Transverse colon (tissue), 4 donors: ENCODE measurements at regions not wholly inside any gene's neighbourhood (a gene's known extent, or its start where the extent isn't known, plus 50 kb on each side); places are given as distances from the start of the nearest gene placed in this dataset.

Source experiments
- DNase-seq: peaks from one replicate; pipeline ENCODE4 v3.0.0-alpha.2; 2019
- H3K27ac ChIP-seq, 4 donors: fragments of 200-600 bp; sonication (generic); 2 replicates each; pipeline ENCODE4 v1.5.1; 2016 to 2018; ENCODE audit warnings: inconsistent platforms in 4 of 4
- H3K27me3 ChIP-seq: fragments of 200-600 bp; sonication (generic); 2 replicates; pipeline ENCODE4 v1.5.1; 2017; ENCODE audit warnings: inconsistent platforms
- H3K36me3 ChIP-seq, 4 donors: fragments of 200-600 bp; sonication (generic); 2 replicates each; pipeline ENCODE4 v1.5.1; 2017 to 2019; ENCODE audit warnings: inconsistent platforms in 4 of 4
- H3K4me1 ChIP-seq, 4 donors: fragments of 200-600 bp; sonication (generic); 2 replicates each; pipeline ENCODE4 v1.5.1; 2017 to 2020; ENCODE audit warnings: inconsistent platforms in 4 of 4
- H3K4me3 ChIP-seq, 4 donors: fragments of 200-600 bp; sonication (generic); 1 replicate in 1 of 4; 2 replicates in 3 of 4; pipeline versions ENCODE4 v1.5.1 to v1.6.1; 2017 to 2019; ENCODE audit warnings: inconsistent platforms in 4 of 4
- H3K9me3 ChIP-seq, 2 donors: fragments of 200-600 bp; sonication (generic); 2 replicates each; pipeline ENCODE4 v1.5.1; 2017 to 2019; ENCODE audit warnings: inconsistent platforms in 2 of 2
- EP300 ChIP-seq: sonication (generic); formaldehyde crosslinking; IDR thresholded peaks from one replicate; pipeline ENCODE4 v1.6.1; 2017; ENCODE audit warnings: antibody characterized with exemption, low read depth
- POLR2A ChIP-seq: fragments of 450-650 bp; IDR thresholded peaks from one replicate; pipeline ENCODE4 v1.6.1; 2016; ENCODE audit warnings: antibody characterized with exemption, mild to moderate bottlenecking, moderate library complexity
- POLR2AphosphoS5 ChIP-seq, 3 donors: sonication (generic); formaldehyde crosslinking; IDR thresholded peaks; one replicate each; pipeline ENCODE4 v1.6.1; 2016; ENCODE audit warnings: antibody characterized with exemption in 3 of 3
- WGBS, 2 donors: methylation state at CpG; one replicate each; pipeline ENCODE4 v1.1.5; 2018; ENCODE audit warnings: low coverage in 1 of 2; 5-methylcytosine and 5-hydroxymethylcytosine counted together
- in situ Hi-C, 4 donors: fragments of 200-750 bp; cut with MboI; loops; one replicate each; pipeline versions ENCODE4 v1.15.0 to v1.15.1; 2017; ENCODE audit warnings: low sequenced_read_pairs in 3 of 4, low pct_ligation_motif_present in 1 of 4, low pct_unique_long_range_greater_than_20kb in 1 of 4
- intact Hi-C: fragments of 100-400 bp; cut with DNase I; formaldehyde crosslinking; loops from one replicate; pipeline ENCODE4 v1.15.1; 2023; ENCODE audit warnings: low total_unique reads
- TF ChIP-seq, protein P1 (sequence below), 5 experiments: fragments of 200-600 bp in 3 of 5; fragments of 450-650 bp in 2 of 5; sonication (generic) in 3 of 5; IDR thresholded peaks; 1 replicate in 2 of 5; 2 replicates in 3 of 5; pipeline ENCODE4 v1.5.1; 2016 to 2017; ENCODE audit warnings: antibody characterized with exemption in 5 of 5, inconsistent platforms in 3 of 5, mild to moderate bottlenecking in 2 of 5, moderate library complexity in 1 of 5

DNA sequence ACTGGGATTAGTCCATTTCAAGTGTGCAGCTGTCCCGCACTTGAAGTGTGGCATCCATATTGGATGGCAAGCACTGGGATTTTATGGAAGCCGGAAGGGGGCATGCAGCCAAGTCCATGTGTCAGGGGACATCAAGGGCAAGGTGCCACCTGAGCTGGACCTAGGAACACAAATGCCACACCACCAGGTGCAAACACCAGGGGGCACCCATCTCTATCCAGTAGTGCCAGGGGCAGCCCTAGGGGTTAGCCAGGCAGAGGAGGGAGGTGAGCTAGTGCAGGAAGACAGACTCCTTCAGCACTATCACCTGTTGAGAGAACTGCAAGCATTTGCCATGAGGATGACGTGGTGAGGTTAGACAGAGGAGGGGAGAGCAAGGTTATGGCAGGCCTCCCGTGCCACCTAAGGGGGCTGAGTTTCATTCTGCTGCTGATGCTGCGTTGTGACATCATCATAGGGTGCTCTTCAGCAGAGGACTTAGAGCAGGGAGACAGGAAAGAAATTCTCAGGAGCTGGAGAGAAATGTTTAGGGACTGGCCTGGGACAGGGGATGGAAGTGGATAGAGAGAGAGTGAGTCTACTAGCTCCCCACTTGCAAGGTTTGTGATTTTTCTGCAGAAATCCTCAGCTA lies 192.6 kb upstream of the SLC24A3 start:
- TF ChIP-seq POLR2AphosphoS5 (IDR thresholded peaks at IDR 0.05) (no peak), EP300 (no peak), POLR2A (no peak)
- TF ChIP-seq, protein P1, sequence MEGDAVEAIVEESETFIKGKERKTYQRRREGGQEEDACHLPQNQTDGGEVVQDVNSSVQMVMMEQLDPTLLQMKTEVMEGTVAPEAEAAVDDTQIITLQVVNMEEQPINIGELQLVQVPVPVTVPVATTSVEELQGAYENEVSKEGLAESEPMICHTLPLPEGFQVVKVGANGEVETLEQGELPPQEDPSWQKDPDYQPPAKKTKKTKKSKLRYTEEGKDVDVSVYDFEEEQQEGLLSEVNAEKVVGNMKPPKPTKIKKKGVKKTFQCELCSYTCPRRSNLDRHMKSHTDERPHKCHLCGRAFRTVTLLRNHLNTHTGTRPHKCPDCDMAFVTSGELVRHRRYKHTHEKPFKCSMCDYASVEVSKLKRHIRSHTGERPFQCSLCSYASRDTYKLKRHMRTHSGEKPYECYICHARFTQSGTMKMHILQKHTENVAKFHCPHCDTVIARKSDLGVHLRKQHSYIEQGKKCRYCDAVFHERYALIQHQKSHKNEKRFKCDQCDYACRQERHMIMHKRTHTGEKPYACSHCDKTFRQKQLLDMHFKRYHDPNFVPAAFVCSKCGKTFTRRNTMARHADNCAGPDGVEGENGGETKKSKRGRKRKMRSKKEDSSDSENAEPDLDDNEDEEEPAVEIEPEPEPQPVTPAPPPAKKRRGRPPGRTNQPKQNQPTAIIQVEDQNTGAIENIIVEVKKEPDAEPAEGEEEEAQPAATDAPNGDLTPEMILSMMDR (IDR thresholded peaks at IDR 0.05), result no peak
- no peak for DNase-seq
- Histone ChIP-seq H3K27ac (no peak overlapping the region), H3K4me1 (no peaks in the 10 kb centered on the region), H3K9me3 (no peaks in the 10 kb centered on the region), H3K27me3 (no peaks in the 10 kb centered on the region), H3K4me3 (no peak overlapping the region), H3K36me3 (no peaks in the 10 kb centered on the region)
- intact Hi-C loops, result no loop called here
- 96 to 100% methylated on average over 1 to 5 of the region's 5 CpGs for WGBS, 2 donors
- in situ Hi-C loops, result no loop called here

DNA sequence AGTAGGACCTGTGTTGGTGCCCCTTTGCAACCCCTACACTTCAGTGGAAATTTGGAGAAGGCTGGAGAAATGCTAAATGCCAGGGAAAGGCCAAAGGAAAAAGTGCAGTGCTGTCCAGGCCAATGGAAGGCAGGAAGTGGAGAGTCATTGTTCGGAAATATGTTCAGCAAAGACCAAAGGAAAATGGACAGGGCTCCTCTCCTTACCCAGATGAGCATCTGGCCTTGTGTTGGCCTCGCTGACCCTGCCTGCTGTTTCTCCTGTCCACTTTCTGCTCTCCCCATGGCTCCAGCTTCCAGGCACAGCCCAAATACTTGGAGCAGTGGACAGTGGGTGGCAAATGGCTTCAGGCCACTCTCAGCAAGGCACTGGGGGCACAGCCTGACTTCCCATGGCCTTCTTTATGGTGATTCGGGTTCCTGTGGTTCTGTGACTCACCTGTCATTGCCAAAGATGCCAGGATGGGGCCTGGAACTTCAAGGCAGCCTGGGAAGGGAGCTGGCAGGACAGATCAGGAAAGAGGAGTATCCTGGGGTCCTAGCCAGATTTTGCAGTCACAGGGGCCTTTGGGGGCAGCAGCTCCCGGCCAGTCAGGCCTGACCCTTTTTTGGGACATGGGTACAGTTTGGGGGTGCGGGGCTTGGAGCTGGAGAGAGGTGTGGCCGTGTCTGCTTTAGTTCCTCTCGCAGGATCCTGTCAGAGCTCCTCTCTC lies 190.9 kb upstream of the SLC24A3 start:
- Histone ChIP-seq H3K27me3 (no peaks in the 10 kb centered on the region), H3K9me3 (no peaks in the 10 kb centered on the region), H3K36me3 (no peaks in the 10 kb centered on the region), H3K4me3 (no peak overlapping the region), H3K27ac (no peak overlapping the region), H3K4me1 (peaks cover 0 to 8% (median 0%) of the 10 kb centered on the region in 4 donors)
- TF ChIP-seq POLR2AphosphoS5 (IDR thresholded peaks at IDR 0.05) (no peak), POLR2A (no peak), EP300 (no peak)
- TF ChIP-seq, protein P1 (IDR thresholded peaks at IDR 0.05), result no peak
- intact Hi-C loops, result no loop called here
- in situ Hi-C loops, result no loop called here
- no peak for DNase-seq
- 66 to 90% methylated on average over 2 to 7 of the region's 7 CpGs for WGBS, 2 donors

DNA sequence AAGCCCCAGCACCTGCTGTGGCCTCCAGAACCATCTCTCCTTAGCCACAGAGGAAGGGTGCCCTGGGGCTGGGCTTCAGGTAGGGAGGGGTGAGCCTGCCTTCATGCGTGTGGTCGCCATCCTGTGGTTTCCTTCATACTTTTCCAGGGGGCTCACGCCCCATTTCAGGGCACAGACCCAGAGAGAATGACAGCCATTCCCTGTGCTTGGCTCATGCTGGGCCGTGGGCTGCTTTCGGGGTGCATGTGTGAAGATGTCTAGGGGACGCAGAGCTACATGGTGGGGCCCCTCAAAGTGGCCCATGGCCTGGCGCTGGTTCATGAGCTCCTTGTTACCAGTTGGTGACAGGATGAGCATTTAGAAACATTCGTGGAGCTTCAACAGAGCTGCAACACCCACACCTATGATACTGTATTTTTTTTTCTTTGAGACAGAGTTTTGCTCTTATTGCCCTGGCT lies 190.3 kb upstream of the SLC24A3 start:
- H3K4me3 ChIP-seq, result no peak overlapping the region
- no peaks in the 10 kb centered on the region for H3K27me3 ChIP-seq
- H3K4me1 ChIP-seq, result peaks cover 0 to 9% (median 0%) of the 10 kb centered on the region in 4 donors
- no peak for DNase-seq
- in situ Hi-C loops, result no loop called here
- intact Hi-C loops, result no loop called here
- 60 to 85% methylated on average over 1 to 8 of the region's 8 CpGs for WGBS, 2 donors
- H3K36me3 ChIP-seq, result no peaks in the 10 kb centered on the region
- no peaks in the 10 kb centered on the region for H3K9me3 ChIP-seq
- no peak overlapping the region for H3K27ac ChIP-seq
- TF ChIP-seq EP300 (no peak), POLR2A (no peak), POLR2AphosphoS5 (IDR thresholded peaks at IDR 0.05) (no peak)
- TF ChIP-seq, protein P1 (IDR thresholded peaks at IDR 0.05), result no peak

DNA sequence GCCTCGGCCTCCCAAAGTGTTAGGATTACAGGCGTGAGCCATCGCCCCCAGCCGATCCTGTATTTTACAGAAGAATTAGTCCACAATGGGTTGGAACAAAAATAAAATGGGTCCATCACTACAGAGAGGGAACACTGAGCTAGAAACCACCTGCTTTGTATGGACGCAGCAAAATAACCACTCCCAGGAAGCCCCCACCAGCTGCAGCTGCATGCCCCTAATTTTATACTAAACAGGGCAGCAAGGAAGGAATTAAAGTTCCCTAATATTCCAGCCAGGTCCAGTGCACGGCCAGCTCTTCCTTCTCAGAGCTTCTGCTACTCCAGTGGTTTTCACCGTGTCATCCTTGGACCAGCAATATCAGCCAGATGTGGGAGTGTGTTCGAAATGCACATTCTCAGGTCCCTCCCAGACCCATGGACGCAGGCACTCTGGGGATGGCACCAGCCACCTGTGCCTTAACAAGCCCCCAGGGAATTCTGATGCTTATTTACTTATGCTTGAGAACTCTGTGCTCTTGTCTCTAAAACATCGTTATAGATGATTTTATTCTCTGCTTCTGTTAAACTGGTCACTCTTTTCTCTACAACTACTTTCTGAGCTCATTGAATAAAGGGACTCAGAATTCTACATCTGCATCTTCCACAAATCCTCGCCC lies 189.5 kb upstream of the SLC24A3 start:
- TF ChIP-seq, protein P1 (IDR thresholded peaks at IDR 0.05), result no peak
- TF ChIP-seq POLR2A (no peak), POLR2AphosphoS5 (IDR thresholded peaks at IDR 0.05) (no peak), EP300 (no peak)
- Histone ChIP-seq H3K27me3 (no peaks in the 10 kb centered on the region), H3K4me1 (peaks cover 0 to 9% (median 0%) of the 10 kb centered on the region in 4 donors), H3K36me3 (no peaks in the 10 kb centered on the region), H3K9me3 (no peaks in the 10 kb centered on the region), H3K27ac (no peak overlapping the region), H3K4me3 (no peak overlapping the region)
- 75 to 82% methylated on average over 3 to 11 of the region's 11 CpGs for WGBS, 2 donors
- in situ Hi-C loops, result no loop called here
- intact Hi-C loops, result no loop called here
- no peak for DNase-seq
